H1 (cell line): ENCODE measurements at regions not wholly inside any gene's neighbourhood (a gene's known extent, or its start where the extent isn't known, plus 50 kb on each side); places are given as distances from the start of the nearest gene placed in this dataset.

Source experiments
- CTCF ChIA-PET: fragments of 300-600 bp; sonication (Branson Sonifier 250); formaldehyde crosslinking; loops from one replicate; lab custom pipeline; 2021; ENCODE audit not compliant: partially characterized antibody; lab: Charles Lee
- POLR2A ChIA-PET: fragments of 300-600 bp; sonication (Branson Sonifier 250); formaldehyde crosslinking; loops from one replicate; lab custom pipeline; 2021; ENCODE audit warnings: inconsistent platforms; ENCODE audit not compliant: partially characterized antibody; lab: Charles Lee
- DNase-seq, 2 experiments: peaks; one replicate each; pipeline versions ENCODE4 v3.0.0 to v3.0.0-alpha.2; 2010 to 2022; ENCODE audit warnings: low spot score in 2 of 2, low read depth in 1 of 2, mixed read lengths in 1 of 2
- FAIRE-seq: peaks from 2 replicates; lab custom pipeline; 2011; peaks lifted over from hg19 to GRCh38; lab: Jason Lieb, UNC
- H2AFZ ChIP-seq: 2 replicates; pipeline ENCODE4 v1.8.1; 2012; ENCODE audit warnings: low read length, inconsistent platforms
- H2AK5ac ChIP-seq: 2 replicates; pipeline ENCODE4 v1.6.1; 2013; ENCODE audit warnings: low read depth, low read length
- H2BK120ac ChIP-seq: replicated peaks from 2 replicates; pipeline ENCODE3; 2013; ENCODE audit warnings: low read depth, low read length, inconsistent platforms
- H2BK12ac ChIP-seq: 2 replicates; pipeline ENCODE4 v1.6.1; 2013; ENCODE audit warnings: low read depth, low read length
- H2BK15ac ChIP-seq: 2 replicates; pipeline ENCODE4 v1.6.1; 2013; ENCODE audit warnings: low read length
- H2BK20ac ChIP-seq: 2 replicates; pipeline ENCODE4 v1.6.1; 2013; ENCODE audit warnings: low read length
- H2BK5ac ChIP-seq: 2 replicates; pipeline ENCODE4 v1.6.1; 2013; ENCODE audit warnings: low read depth, low read length
- H3K14ac ChIP-seq: 2 replicates; pipeline ENCODE4 v1.6.1; 2013; ENCODE audit warnings: inconsistent platforms; ENCODE audit not compliant: insufficient read length
- H3K18ac ChIP-seq: 2 replicates; pipeline ENCODE4 v1.6.1; 2013; ENCODE audit warnings: low read length; ENCODE audit errors: extremely low read depth
- H3K23ac ChIP-seq: 2 replicates; pipeline ENCODE4 v1.6.1; 2013; ENCODE audit warnings: inconsistent platforms; ENCODE audit not compliant: insufficient read length
- H3K23me2 ChIP-seq: 2 replicates; pipeline ENCODE4 v1.6.1; 2013; ENCODE audit warnings: low read depth, low read length
- H3K27ac ChIP-seq: 2 replicates; pipeline ENCODE4 v1.6.1; 2011; ENCODE audit warnings: low read depth, low read length, inconsistent platforms
- H3K27me3 ChIP-seq, 4 experiments: replicated peaks in 1 of 4; 1 replicate in 1 of 4; 2 replicates in 3 of 4; pipeline versions ENCODE4 v1.6.1 to v1.8.1; 2011 to 2013; ENCODE audit warnings: low read length in 3 of 4, mild to moderate bottlenecking in 3 of 4, inconsistent platforms in 2 of 4, mixed read lengths in 2 of 4, moderate library complexity in 1 of 4; ENCODE audit not compliant: control insufficient read depth in 3 of 4, insufficient read depth in 3 of 4; ENCODE audit errors: extremely low read depth in 1 of 4
- H3K36me3 ChIP-seq, 4 experiments: 2 replicates each; pipeline versions ENCODE4 v1.6.1 to v1.8.1; 2011 to 2013; ENCODE audit warnings: mild to moderate bottlenecking in 4 of 4, low read length in 3 of 4, moderate library complexity in 2 of 4, control low read depth in 1 of 4, inconsistent platforms in 1 of 4; ENCODE audit not compliant: insufficient read depth in 4 of 4, control insufficient read depth in 2 of 4
- H3K4ac ChIP-seq: replicated peaks from 2 replicates; pipeline ENCODE3; 2013; ENCODE audit warnings: low read length, low read depth, mixed read lengths, inconsistent platforms; ENCODE audit not compliant: insufficient read length
- H3K4me1 ChIP-seq, 4 experiments: replicated peaks in 1 of 4; 1 replicate in 1 of 4; 2 replicates in 3 of 4; pipeline versions ENCODE4 v1.6.1 to v1.8.1; 2011 to 2013; ENCODE audit warnings: low read length in 3 of 4, inconsistent platforms in 2 of 4, mixed read lengths in 1 of 4; ENCODE audit not compliant: insufficient read depth in 4 of 4, control insufficient read depth in 3 of 4
- H3K4me2 ChIP-seq, 2 experiments: 2 replicates each; pipeline versions ENCODE4 v1.6.1 to v1.8.1; 2011 to 2013; ENCODE audit warnings: low read depth in 2 of 2, low read length in 2 of 2, control low read depth in 1 of 2, inconsistent platforms in 1 of 2, mild to moderate bottlenecking in 1 of 2; ENCODE audit not compliant: insufficient read depth in 1 of 2
- H3K4me3 ChIP-seq, 4 experiments: fragments of 200-600, 300-600 bp in 1 of 4; sonication (generic), shearing (Covaris generic), sonication (Bioruptor Twin) in 1 of 4; 2 replicates each; pipeline versions ENCODE4 v1.5.1 to v1.8.1; 2011 to 2016; ENCODE audit warnings: low read length in 4 of 4, low read depth in 3 of 4, control low read depth in 2 of 4, inconsistent platforms in 2 of 4, mild to moderate bottlenecking in 2 of 4, mixed read lengths in 1 of 4, moderate library complexity in 1 of 4; ENCODE audit not compliant: insufficient read depth in 2 of 4; ENCODE audit errors: extremely low read depth in 1 of 4
- H3K56ac ChIP-seq: replicated peaks from 2 replicates; pipeline ENCODE3; 2013; ENCODE audit warnings: low read depth, mild to moderate bottlenecking, mixed read lengths, low read length, inconsistent platforms; ENCODE audit not compliant: insufficient read length
- H3K79me1 ChIP-seq: 2 replicates; pipeline ENCODE4 v1.6.1; 2013; ENCODE audit warnings: low read depth, low read length, control low read depth
- H3K79me2 ChIP-seq, 2 experiments: 2 replicates each; pipeline versions ENCODE4 v1.6.1 to v1.8.1; 2012 to 2013; ENCODE audit warnings: low read length in 2 of 2, mild to moderate bottlenecking in 2 of 2, inconsistent platforms in 1 of 2; ENCODE audit not compliant: insufficient read depth in 2 of 2, control insufficient read depth in 1 of 2
- H3K9ac ChIP-seq, 4 experiments: replicated peaks in 1 of 4; 1 replicate in 1 of 4; 2 replicates in 3 of 4; pipeline versions ENCODE4 v1.6.1 to v1.8.1; 2011 to 2013; ENCODE audit warnings: low read depth in 3 of 4, low read length in 3 of 4, control low read depth in 2 of 4, mild to moderate bottlenecking in 2 of 4, moderate library complexity in 2 of 4, inconsistent platforms in 1 of 4; ENCODE audit errors: extremely low read depth in 1 of 4
- H3K9me3 ChIP-seq, 2 experiments: 2 replicates each; pipeline versions ENCODE4 v1.6.1 to v1.8.1; 2012 to 2013; ENCODE audit warnings: mild to moderate bottlenecking in 2 of 2, moderate library complexity in 2 of 2, control low read depth in 1 of 2, inconsistent platforms in 1 of 2, low read depth in 1 of 2, low read length in 1 of 2, mixed read lengths in 1 of 2; ENCODE audit not compliant: insufficient read depth in 2 of 2
- H4K20me1 ChIP-seq, 2 experiments: replicated peaks in 1 of 2; 2 replicates each; pipeline versions ENCODE3 to v1.8.1; 2011 to 2013; ENCODE audit warnings: inconsistent platforms in 2 of 2, low read length in 2 of 2, mild to moderate bottlenecking in 1 of 2; ENCODE audit not compliant: insufficient read depth in 2 of 2, control insufficient read depth in 1 of 2
- H4K5ac ChIP-seq: 2 replicates; pipeline ENCODE4 v1.6.1; 2013; ENCODE audit warnings: low read length, low read depth, mixed read lengths, inconsistent platforms; ENCODE audit not compliant: insufficient read length
- H4K8ac ChIP-seq: 2 replicates; pipeline ENCODE4 v1.8.0; 2013; ENCODE audit warnings: mild to moderate bottlenecking, moderate library complexity, low read length, inconsistent platforms; ENCODE audit not compliant: insufficient read depth; ENCODE audit errors: extremely low read depth
- H4K91ac ChIP-seq: replicated peaks from 2 replicates; pipeline ENCODE3; 2013; ENCODE audit warnings: low read length, mixed read lengths, inconsistent platforms; ENCODE audit not compliant: insufficient read length
- BACH1 ChIP-seq: IDR thresholded peaks from 2 replicates; pipeline ENCODE4 v1.6.1; 2012; ENCODE audit warnings: low read length, improper control_type of control experiment
- BCL11A ChIP-seq, 2 experiments: IDR thresholded peaks; one replicate each; pipeline ENCODE4 v1.6.1; 2011; ENCODE audit warnings: low read depth in 2 of 2, low read length in 2 of 2, mild to moderate bottlenecking in 2 of 2
- CEBPB ChIP-seq: IDR thresholded peaks from 2 replicates; pipeline ENCODE4 v1.6.1; 2012; ENCODE audit warnings: low read depth, low read length
- EGR1 ChIP-seq: IDR thresholded peaks from 2 replicates; pipeline ENCODE4 v1.6.1; 2011; ENCODE audit warnings: low read depth, low read length, borderline replicate concordance
- EP300 ChIP-seq, 2 experiments: IDR thresholded peaks; 1 replicate in 1 of 2; 2 replicates in 1 of 2; pipeline ENCODE4 v1.6.1; 2011 to 2012; ENCODE audit warnings: low read depth in 2 of 2, low read length in 2 of 2, mild to moderate bottlenecking in 2 of 2, borderline replicate concordance in 1 of 2, inconsistent platforms in 1 of 2, moderate library complexity in 1 of 2
- MAX ChIP-seq: IDR thresholded peaks from 2 replicates; pipeline ENCODE4 v1.6.1; 2012; ENCODE audit warnings: inconsistent platforms
- NANOG ChIP-seq: IDR thresholded peaks from 2 replicates; pipeline ENCODE4 v1.6.1; 2011; ENCODE audit warnings: low read length, low read depth, mild to moderate bottlenecking, inconsistent platforms; ENCODE audit not compliant: insufficient read depth, poor library complexity, severe bottlenecking
- POLR2A ChIP-seq, 2 experiments: IDR thresholded peaks; 1 replicate in 1 of 2; 2 replicates in 1 of 2; pipeline ENCODE4 v1.6.1; 2011; ENCODE audit warnings: low read depth in 2 of 2, low read length in 2 of 2, mild to moderate bottlenecking in 2 of 2; ENCODE audit errors: control extremely low read depth in 1 of 2
- POU5F1 ChIP-seq: IDR thresholded peaks from 2 replicates; pipeline ENCODE4 v1.6.1; 2011; ENCODE audit warnings: low read depth, mild to moderate bottlenecking, low read length, moderate library complexity
- SP1 ChIP-seq: IDR thresholded peaks from 2 replicates; pipeline ENCODE4 v1.6.1; 2011; ENCODE audit warnings: low read depth, low read length
- SP2 ChIP-seq: IDR thresholded peaks from 2 replicates; pipeline ENCODE4 v1.6.1; 2012; ENCODE audit warnings: mild to moderate bottlenecking, low read length, inconsistent platforms
- TCF12 ChIP-seq: IDR thresholded peaks from 2 replicates; pipeline ENCODE4 v1.6.1; 2011; ENCODE audit warnings: low read depth, mild to moderate bottlenecking, low read length
- ZNF274 ChIP-seq: IDR thresholded peaks from 2 replicates; pipeline ENCODE4 v1.7.0; 2012; ENCODE audit warnings: low read length, borderline replicate concordance; ENCODE audit errors: extremely low read depth
- WGBS, 2 experiments: shearing (Covaris generic) in 1 of 2; methylation state at CpG; one replicate each; pipeline versions ENCODE4 v1.1.6 to v1.1.7; 2013 to 2015; ENCODE audit warnings: low lambda C conversion rate in 2 of 2, mixed read lengths in 2 of 2, inconsistent platforms in 1 of 2, low coverage in 1 of 2, missing lambda C conversion rate in 1 of 2; ENCODE audit not compliant: insufficient replicate concordance in 2 of 2, insufficient coverage in 1 of 2, insufficient read length in 1 of 2; ENCODE audit errors: extremely low coverage in 1 of 2, missing lambda C conversion rate in 1 of 2; 5-methylcytosine and 5-hydroxymethylcytosine counted together

GRCh38 chr14:76575108-76575507, 186.2 kb upstream of the VASH1 start:
- no peak overlapping the region for H2AFZ ChIP-seq
- no peak overlapping the region for H3K4me2 ChIP-seq

More at GRCh38 chr14:76575108-76575507, 186.2 kb upstream of the VASH1 start:
- Histone ChIP-seq H3K4ac (no peak overlapping the region), H2BK20ac (no peak overlapping the region), H2BK5ac (no peak overlapping the region), H3K14ac (no peak overlapping the region), H3K79me2 (no peaks in the 10 kb centered on the region), H4K91ac (no peak overlapping the region), H3K18ac (no peak overlapping the region), H2BK15ac (no peak overlapping the region), H3K79me1 (no peaks in the 10 kb centered on the region), H2BK12ac (no peak overlapping the region), H3K4me3 (no peak overlapping the region), H2AK5ac (no peak overlapping the region), H4K8ac (no peak overlapping the region), H3K27me3 (no peaks in the 10 kb centered on the region), H4K5ac (no peak overlapping the region), H3K4me1 (no peaks in the 10 kb centered on the region), H3K56ac (no peak overlapping the region), H3K27ac (no peak overlapping the region), H3K36me3 (no peaks in the 10 kb centered on the region), H3K23me2 (no peaks in the 10 kb centered on the region), H3K9ac (no peak overlapping the region), H3K9me3 (no peaks in the 10 kb centered on the region), H4K20me1 (no peaks in the 10 kb centered on the region), H3K23ac (no peak overlapping the region), H2BK120ac (no peak overlapping the region)
- FAIRE-seq (no peak), DNase-seq (no peak)
- ChIA-PET POLR2A (no interaction called here), CTCF (interaction anchor here (1.6 kb wide), 1 partner anchor 10 kb away, joined by 4 read pairs; no protein-coding TSS in a partner anchor)
- no peak for TF ChIP-seq SP1
- no peak for TF ChIP-seq POLR2A (IDR thresholded peaks at IDR 0.05; ENCODE audit: control extremely low read depth in 1 of 2, low read depth in 2 of 2, low read length in 2 of 2)
- TF ChIP-seq MAX: no peak
- TF ChIP-seq CEBPB: no peak
- TF ChIP-seq ZNF274: no peak
- no peak for TF ChIP-seq NANOG
- no peak for TF ChIP-seq BACH1
- no peak for TF ChIP-seq TCF12
- no peak for TF ChIP-seq EP300 (IDR thresholded peaks at IDR 0.05; ENCODE audit: borderline replicate concordance in 1 of 2, low read depth in 2 of 2, low read length in 2 of 2)
- no peak for TF ChIP-seq SP2
- no peak for TF ChIP-seq BCL11A (IDR thresholded peaks at IDR 0.05; ENCODE audit: low read depth in 2 of 2, low read length in 2 of 2)
- TF ChIP-seq EGR1: no peak
- TF ChIP-seq POU5F1: no peak
- 90% methylated on average over 9 of the region's 9 CpGs; no CpG with 5 or more reads in 1 of the 2 experiments for WGBS, 2 experiments
